PC-3 (cell line): ENCODE measurements at regions not wholly inside any gene's neighbourhood (a gene's known extent, or its start where the extent isn't known, plus 50 kb on each side); places are given as distances from the start of the nearest gene placed in this dataset.

Experiments
- ATAC-seq: fragments of 200-7000 bp; cut with Tn5 transposase; 2 replicates; pipeline ENCODE4 v1.9.1; 2020; ENCODE audit warnings: mild to moderate bottlenecking, moderate library complexity
- BruUV-seq: library from RNA; stranded (reverse); fragments of 400-500 nt; replicated peaks from 2 replicates; lab custom pipeline; 2021; lab: Mats Ljungman, UMichigan
- CTCF ChIA-PET: fragments of 300-600 bp; sonication (Branson Sonifier 250); formaldehyde crosslinking; loops from one replicate; lab custom pipeline; 2022; ENCODE audit warnings: antibody characterized with exemption; lab: Charles Lee
- POLR2A ChIA-PET: fragments of 300-600 bp; sonication (Branson Sonifier 250); formaldehyde crosslinking; loops from one replicate; lab custom pipeline; 2022; ENCODE audit warnings: antibody characterized with exemption; ENCODE audit not compliant: unreplicated experiment; lab: Charles Lee
- DNase-seq: peaks from one replicate; pipeline ENCODE4 v3.0.0-alpha.2; 2015
- H2AFZ ChIP-seq: fragments of 300-600 bp; sonication (generic); 2 replicates; pipeline ENCODE4 v1.6.0; 2016; ENCODE audit warnings: antibody characterized with exemption, low read length
- H3F3A ChIP-seq: fragments of 300-600 bp; sonication (generic); one replicate; pipeline ENCODE4 v1.6.0; 2017; ENCODE audit warnings: antibody characterized with exemption, low read length, control low read depth, mild to moderate bottlenecking; ENCODE audit not compliant: unreplicated experiment
- H3K27ac ChIP-seq: fragments of 300-600 bp; sonication (generic); 2 replicates; pipeline ENCODE4 v1.5.1; 2016; ENCODE audit warnings: mild to moderate bottlenecking, low read length
- H3K27me3 ChIP-seq: fragments of 300-600 bp; sonication (generic); 2 replicates; pipeline ENCODE4 v1.6.1; 2016; ENCODE audit warnings: low read length, mixed read lengths
- H3K36me3 ChIP-seq: fragments of 300-600 bp; sonication (generic); 2 replicates; pipeline ENCODE4 v1.6.1; 2016; ENCODE audit warnings: low read depth, mixed run types, low read length, mixed read lengths
- H3K4me1 ChIP-seq: fragments of 300-600 bp; sonication (generic); 2 replicates; pipeline ENCODE4 v1.5.1; 2016; ENCODE audit warnings: low read length; ENCODE audit not compliant: insufficient read depth
- H3K4me2 ChIP-seq: fragments of 300-600 bp; sonication (generic); 2 replicates; pipeline ENCODE4 v1.6.0; 2016; ENCODE audit warnings: low read length
- H3K4me3 ChIP-seq: fragments of 300-600 bp; sonication (generic); 2 replicates; pipeline ENCODE4 v1.5.1; 2016; ENCODE audit warnings: mild to moderate bottlenecking, low read length, mixed read lengths
- H3K79me2 ChIP-seq: fragments of 300-600 bp; sonication (generic); 2 replicates; pipeline ENCODE4 v1.6.1; 2017; ENCODE audit warnings: low read length, mixed read lengths
- H3K9ac ChIP-seq: fragments of 300-600 bp; sonication (generic); 2 replicates; pipeline ENCODE4 v1.6.0; 2016; ENCODE audit warnings: mild to moderate bottlenecking, low read length
- H3K9me2 ChIP-seq: fragments of 300-600 bp; sonication (generic); replicated peaks from 2 replicates; pipeline ENCODE4 v1.6.1; 2016; ENCODE audit warnings: mixed run types, low read length, mixed read lengths
- H3K9me3 ChIP-seq: fragments of 300-600 bp; sonication (generic); 2 replicates; pipeline ENCODE4 v1.6.1; 2016; ENCODE audit warnings: low read length, mixed read lengths
- H4K20me1 ChIP-seq: fragments of 300-600 bp; sonication (generic); 2 replicates; pipeline ENCODE4 v1.6.1; 2016; ENCODE audit warnings: low read length, mixed read lengths
- CTCF ChIP-seq: fragments of 300-600 bp; sonication (generic); conservative IDR thresholded peaks from 2 replicates; pipeline ENCODE4 v1.5.1; 2017; ENCODE audit warnings: antibody characterized with exemption, low read depth, mild to moderate bottlenecking, low read length
- EZH2 ChIP-seq: fragments of 300-600 bp; sonication (generic); IDR thresholded peaks from one replicate; pipeline ENCODE4 v1.6.1; 2017; ENCODE audit warnings: antibody characterized with exemption, mild to moderate bottlenecking, low read length; ENCODE audit not compliant: unreplicated experiment
- EZH2phosphoT487 ChIP-seq: fragments of 300-600 bp; sonication (generic); IDR thresholded peaks from 2 replicates; pipeline ENCODE4 v1.6.1; 2018; ENCODE audit warnings: mild to moderate bottlenecking, antibody characterized with exemption, low read length, borderline replicate concordance
- intact Hi-C: fragments of 100-400 bp; cut with micrococcal nuclease; formaldehyde crosslinking; loops from 2 replicates; pipeline ENCODE4 v1.9.0; 2023

DNA sequence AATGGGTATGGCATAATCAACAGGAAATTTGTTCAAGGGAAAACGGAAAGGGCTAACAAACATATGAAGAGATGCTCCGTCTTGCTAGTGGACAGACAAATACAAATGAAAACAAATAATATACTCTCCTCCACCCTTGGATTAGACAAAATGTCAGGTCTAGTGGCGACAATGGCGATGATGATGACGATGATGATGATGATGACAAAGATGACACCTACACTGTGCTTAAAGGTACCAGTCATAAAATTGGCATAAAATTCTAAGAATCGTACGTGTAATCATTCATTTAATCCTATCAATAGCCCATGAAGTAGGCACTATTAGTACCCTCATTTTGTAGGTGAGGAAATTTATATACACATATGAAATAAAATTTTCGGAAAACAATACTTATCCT lies 174.6 kb downstream of the PMP22 start:
- H4K20me1 ChIP-seq: no peaks in the 10 kb centered on the region
- no peaks in the 10 kb centered on the region for H3K36me3 ChIP-seq
- no peaks in the 10 kb centered on the region for H3K9me2 ChIP-seq
- H3K4me2 ChIP-seq: no peak overlapping the region
- H3K79me2 ChIP-seq: no peaks in the 10 kb centered on the region
- TF ChIP-seq EZH2phosphoT487 (no peak), EZH2 (no peak), CTCF (no peak)
- ATAC-seq: no peak
- H3K27me3 ChIP-seq: peaks cover 81% of the 10 kb centered on the region
- H3K27ac ChIP-seq: no peak overlapping the region
- no TSS peak for BruUV-seq
- no peak overlapping the region for H3K4me3 ChIP-seq
- no peak for DNase-seq
- H3K4me1 ChIP-seq: no peaks in the 10 kb centered on the region
- H3K9me3 ChIP-seq: no peaks in the 10 kb centered on the region
- CTCF ChIA-PET: no interaction called here
- H3F3A ChIP-seq: no peaks in the 10 kb centered on the region
- intact Hi-C loops: no loop called here
- H3K9ac ChIP-seq: no peak overlapping the region
- H2AFZ ChIP-seq: no peak overlapping the region
- POLR2A ChIA-PET: no interaction called here

- H3K9me2 ChIP-seq: no peaks in the 10 kb centered on the region
Measured at GRCh38 chr17:15087946-15088345, 177.2 kb downstream of the PMP22 start.

More at GRCh38 chr17:15087946-15088345, 177.2 kb downstream of the PMP22 start:
- no peaks in the 10 kb centered on the region for H3K4me1 ChIP-seq
- ChIA-PET CTCF (no interaction called here), POLR2A (no interaction called here)
- H2AFZ ChIP-seq: no peak overlapping the region
- H3K4me2 ChIP-seq: no peak overlapping the region
- intact Hi-C loops: no loop called here
- no peaks in the 10 kb centered on the region for H3K9me3 ChIP-seq
- H4K20me1 ChIP-seq: no peaks in the 10 kb centered on the region
- BruUV-seq: no TSS peak
- H3K36me3 ChIP-seq: no peaks in the 10 kb centered on the region
- DNase-seq (no peak), ATAC-seq (no peak)
- H3K79me2 ChIP-seq: no peaks in the 10 kb centered on the region
- H3K27ac ChIP-seq: no peak overlapping the region
- TF ChIP-seq EZH2phosphoT487 (no peak), CTCF (no peak), EZH2 (no peak)
- no peaks in the 10 kb centered on the region for H3F3A ChIP-seq
- H3K27me3 ChIP-seq: peaks cover 95% of the 10 kb centered on the region
- H3K9ac ChIP-seq: no peak overlapping the region
- no peak overlapping the region for H3K4me3 ChIP-seq
